Tongue (tissue), 1 donor: ENCODE measurements at regions not wholly inside any gene's neighbourhood (a gene's known extent, or its start where the extent isn't known, plus 50 kb on each side); places are given as distances from the start of the nearest gene placed in this dataset.
A peak's percentile ranks its signal among the peaks of the same experiment; 100 is the strongest.
"Not testable (repeated sequence)": the region's sequence is repeated elsewhere in the genome, so short reads cannot be mapped to it uniquely, and the experiment has no call there.

Source experiments
- DNase-seq: peaks from one replicate; pipeline ENCODE4 v3.0.0-alpha.2; 2015

- not testable (repeated sequence) for DNase-seq
Measured at GRCh38 chr21:31819692-31820091, 53.1 kb upstream of the HUNK start.

GRCh38 chr21:31814356-31814755 is 58.5 kb upstream of the HUNK start:
- not testable (repeated sequence) for DNase-seq

GRCh38 chr21:31813862-31814261 is 59.0 kb upstream of the HUNK start:
- DNase-seq, result no peak

- no peak for DNase-seq
Measured at GRCh38 chr21:31804008-31804394, 68.8 kb upstream of the HUNK start.

GRCh38 chr21:31803039-31804007 is 69.5 kb upstream of the HUNK start:
- DNase-seq, result peak; percentile 38

GRCh38 chr21:31802331-31802730 is 70.4 kb upstream of the SCAF4 start:
- no peak for DNase-seq

- no peak for DNase-seq
Measured at GRCh38 chr21:31801551-31802219, 69.8 kb upstream of the SCAF4 start.

GRCh38 chr21:31798842-31799704 is 67.2 kb upstream of the SCAF4 start:
- DNase-seq, result peak; percentile 34

GRCh38 chr21:31795992-31796391 is 64.1 kb upstream of the SCAF4 start:
- DNase-seq, result no peak

- DNase-seq, result not testable (repeated sequence)
Measured at GRCh38 chr21:31790420-31790819, 58.5 kb upstream of the SCAF4 start.

GRCh38 chr21:31788581-31788980 is 56.7 kb upstream of the SCAF4 start:
- DNase-seq, result no peak

- not testable (repeated sequence) for DNase-seq
Measured at GRCh38 chr21:31787691-31788090, 55.8 kb upstream of the SCAF4 start.

GRCh38 chr21:31786164-31786920 is 54.4 kb upstream of the SCAF4 start:
- DNase-seq, result no peak

GRCh38 chr21:31785237-31786163 is 53.6 kb upstream of the SCAF4 start:
- DNase-seq, result peak; percentile 94

GRCh38 chr21:31781737-31782136 is 49.8 kb upstream of the SCAF4 start:
- DNase-seq, result peak; percentile 80
